Upper lobe of left lung (tissue), 4 donors: ENCODE measurements at regions not wholly inside any gene's neighbourhood (a gene's known extent, or its start where the extent isn't known, plus 50 kb on each side); places are given as distances from the start of the nearest gene placed in this dataset.

Source experiments
- POLR2AphosphoS5 ChIP-seq, 2 donors: sonication (generic); formaldehyde crosslinking; IDR thresholded peaks; one replicate each; pipeline ENCODE4 v1.5.1; 2017; ENCODE audit warnings: antibody characterized with exemption in 2 of 2
- TF ChIP-seq, protein P1 (sequence below), 6 experiments: fragments of 450-650 bp in 4 of 6; fragments of 200-600 bp in 2 of 6; sonication (generic) in 2 of 6; IDR thresholded peaks; one replicate each; pipeline ENCODE4 v1.5.1; 2016 to 2019; ENCODE audit warnings: antibody characterized with exemption in 6 of 6

DNA sequence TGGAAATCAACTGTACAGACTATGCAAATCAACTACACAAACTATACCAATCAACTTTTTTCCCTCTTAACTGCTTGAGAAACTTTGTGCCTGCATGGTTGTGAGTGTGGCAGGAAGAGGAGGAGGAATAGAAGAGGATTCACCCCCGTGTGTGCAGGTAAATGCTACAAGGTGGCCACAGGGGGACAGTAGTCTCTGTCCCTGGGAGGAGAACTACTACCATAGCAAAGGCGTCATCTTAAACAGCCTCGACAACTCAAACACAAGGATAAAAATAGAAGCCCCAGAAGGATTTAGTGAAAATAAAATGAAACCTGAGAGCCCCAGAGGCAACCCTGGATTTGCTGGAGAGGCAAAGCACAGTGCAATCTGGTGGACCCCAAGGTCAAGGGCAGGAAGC, 199.5 kb upstream of the DYNLRB2 start:
- TF ChIP-seq, protein P1, sequence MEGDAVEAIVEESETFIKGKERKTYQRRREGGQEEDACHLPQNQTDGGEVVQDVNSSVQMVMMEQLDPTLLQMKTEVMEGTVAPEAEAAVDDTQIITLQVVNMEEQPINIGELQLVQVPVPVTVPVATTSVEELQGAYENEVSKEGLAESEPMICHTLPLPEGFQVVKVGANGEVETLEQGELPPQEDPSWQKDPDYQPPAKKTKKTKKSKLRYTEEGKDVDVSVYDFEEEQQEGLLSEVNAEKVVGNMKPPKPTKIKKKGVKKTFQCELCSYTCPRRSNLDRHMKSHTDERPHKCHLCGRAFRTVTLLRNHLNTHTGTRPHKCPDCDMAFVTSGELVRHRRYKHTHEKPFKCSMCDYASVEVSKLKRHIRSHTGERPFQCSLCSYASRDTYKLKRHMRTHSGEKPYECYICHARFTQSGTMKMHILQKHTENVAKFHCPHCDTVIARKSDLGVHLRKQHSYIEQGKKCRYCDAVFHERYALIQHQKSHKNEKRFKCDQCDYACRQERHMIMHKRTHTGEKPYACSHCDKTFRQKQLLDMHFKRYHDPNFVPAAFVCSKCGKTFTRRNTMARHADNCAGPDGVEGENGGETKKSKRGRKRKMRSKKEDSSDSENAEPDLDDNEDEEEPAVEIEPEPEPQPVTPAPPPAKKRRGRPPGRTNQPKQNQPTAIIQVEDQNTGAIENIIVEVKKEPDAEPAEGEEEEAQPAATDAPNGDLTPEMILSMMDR (IDR thresholded peaks at IDR 0.05) = no peak
- TF ChIP-seq POLR2AphosphoS5 (IDR thresholded peaks at IDR 0.05) = no peak
